HepG2 (cell line): ENCODE measurements at regions not wholly inside any gene's neighbourhood (a gene's known extent, or its start where the extent isn't known, plus 50 kb on each side); places are given as distances from the start of the nearest gene placed in this dataset.

Experiments used
- ATF1 ChIP-seq: IDR thresholded peaks from 2 replicates; pipeline ENCODE4 v1.6.1; 2016; ENCODE audit warnings: mild to moderate bottlenecking, control low read depth
- EHMT2 ChIP-seq: fragments of 200-600 bp; sonication (generic); IDR thresholded peaks from 2 replicates; pipeline ENCODE4 v1.7.0; 2017; ENCODE audit warnings: antibody characterized with exemption, low read depth, low read length, borderline replicate concordance
- GTF2F1 ChIP-seq: fragments of 150-350 bp; IDR thresholded peaks from 2 replicates; pipeline ENCODE4 v1.6.1; 2014; ENCODE audit warnings: low read length
- POLR2A ChIP-seq, 2 experiments: IDR thresholded peaks; 2 replicates each; pipeline ENCODE4 v1.6.1; 2011; ENCODE audit warnings: low read depth in 2 of 2, low read length in 2 of 2, mild to moderate bottlenecking in 1 of 2, moderate library complexity in 1 of 2; ENCODE audit not compliant: insufficient read depth in 1 of 2
- POLR2AphosphoS5 ChIP-seq: IDR thresholded peaks from 2 replicates; pipeline ENCODE4 v1.6.1; 2012; ENCODE audit warnings: low read depth, low read length
- RFX1 ChIP-seq: fragments of 450-650 bp; IDR thresholded peaks from 2 replicates; pipeline ENCODE4 v1.6.1; 2017
- ZNF33A ChIP-seq: sonication (generic); formaldehyde crosslinking; IDR thresholded peaks from 2 replicates; pipeline ENCODE4 v1.5.1; 2020; ENCODE audit warnings: missing genetic modification reagents, mild to moderate bottlenecking, moderate library complexity, borderline replicate concordance
- ZNF777 ChIP-seq: sonication (generic); formaldehyde crosslinking; IDR thresholded peaks from 2 replicates; pipeline ENCODE4 v1.4.0; 2020; ENCODE audit warnings: missing genetic modification reagents

- TF ChIP-seq ATF1 (CRISPR knock-in tag) (no peak), POLR2AphosphoS5 (no peak), RFX1 (no peak), ZNF33A (CRISPR knock-in tag) (no peak), GTF2F1 (no peak), EHMT2 (no peak), POLR2A (IDR thresholded peaks at IDR 0.05; ENCODE audit: insufficient read depth in 1 of 2, low read depth in 2 of 2, low read length in 2 of 2) (no peak), ZNF777 (no peak)
Observed at GRCh38 chr17:71689782-71690181, 431.0 kb upstream of the SOX9 start.
